HG03521 (cell line): ENCODE measurements at regions not wholly inside any gene's neighbourhood (a gene's known extent, or its start where the extent isn't known, plus 50 kb on each side); places are given as distances from the start of the nearest gene placed in this dataset.

ENCODE experiments used
- ATAC-seq: cut with Tn5 transposase; IDR thresholded peaks from one replicate; pipeline ENCODE4 v1.9.1; 2021; ENCODE audit warnings: mild to moderate bottlenecking, moderate library complexity; ENCODE audit not compliant: unreplicated experiment

DNA sequence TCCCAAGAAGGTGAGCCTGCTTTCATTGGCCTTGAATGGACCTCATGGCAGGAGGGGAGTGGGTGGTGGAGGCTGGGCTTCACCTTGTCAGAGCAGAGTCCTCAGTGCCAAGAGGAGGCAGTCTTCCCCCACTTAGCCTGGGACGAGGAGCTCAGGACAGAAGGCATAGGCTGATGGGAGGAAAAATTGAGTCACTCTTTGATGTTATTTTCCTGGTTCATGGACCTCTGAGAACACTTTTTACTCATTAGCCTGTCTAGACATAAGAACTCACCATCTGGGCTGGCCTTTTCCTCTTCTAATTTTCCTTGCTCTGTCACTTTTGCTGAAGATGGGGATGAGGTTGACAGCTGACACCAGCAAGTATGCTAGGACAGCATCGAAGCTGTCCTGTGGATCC lies 225.7 kb upstream of the TNP1 start:
- ATAC-seq, result no peak

DNA sequence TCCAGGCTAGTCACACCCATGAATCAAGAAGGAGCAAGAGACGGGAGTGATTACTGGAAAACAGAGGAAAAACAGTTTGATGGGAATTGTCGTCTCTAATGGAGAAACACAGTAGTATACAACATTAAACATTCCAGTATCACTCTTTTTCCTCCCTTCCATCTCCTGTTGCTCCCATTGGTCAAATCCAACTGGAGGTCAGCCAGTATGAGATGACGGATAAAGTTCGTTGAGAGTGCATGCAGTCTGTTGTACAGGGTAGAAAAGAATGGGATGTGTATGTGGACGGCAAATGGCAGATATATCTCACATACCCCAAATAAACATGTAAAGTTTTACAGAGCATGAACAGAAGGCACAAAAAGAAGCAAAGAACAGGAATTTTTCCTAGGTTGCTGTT lies 221.9 kb upstream of the TNP1 start:
- no peak for ATAC-seq

DNA sequence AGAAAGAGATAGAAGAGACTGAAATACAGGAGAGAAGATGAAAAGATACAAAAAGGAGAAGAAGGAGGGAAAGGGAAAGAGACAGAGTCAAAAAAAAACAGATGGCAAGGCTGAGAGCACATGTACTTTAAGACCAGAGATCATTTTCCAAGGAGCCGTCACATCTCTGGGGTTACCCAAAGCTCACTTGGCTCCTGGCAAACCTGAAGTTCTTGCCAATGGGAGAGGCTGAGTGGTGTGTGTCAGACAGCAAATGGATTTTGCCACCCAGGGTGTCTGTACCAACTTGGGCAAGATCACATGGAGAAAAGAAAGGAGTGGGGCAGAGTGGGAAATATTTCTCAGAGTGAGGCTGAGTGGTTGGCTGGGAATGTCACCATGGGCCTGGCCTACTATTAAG lies 219.3 kb upstream of the TNP1 start:
- ATAC-seq, result no peak

DNA sequence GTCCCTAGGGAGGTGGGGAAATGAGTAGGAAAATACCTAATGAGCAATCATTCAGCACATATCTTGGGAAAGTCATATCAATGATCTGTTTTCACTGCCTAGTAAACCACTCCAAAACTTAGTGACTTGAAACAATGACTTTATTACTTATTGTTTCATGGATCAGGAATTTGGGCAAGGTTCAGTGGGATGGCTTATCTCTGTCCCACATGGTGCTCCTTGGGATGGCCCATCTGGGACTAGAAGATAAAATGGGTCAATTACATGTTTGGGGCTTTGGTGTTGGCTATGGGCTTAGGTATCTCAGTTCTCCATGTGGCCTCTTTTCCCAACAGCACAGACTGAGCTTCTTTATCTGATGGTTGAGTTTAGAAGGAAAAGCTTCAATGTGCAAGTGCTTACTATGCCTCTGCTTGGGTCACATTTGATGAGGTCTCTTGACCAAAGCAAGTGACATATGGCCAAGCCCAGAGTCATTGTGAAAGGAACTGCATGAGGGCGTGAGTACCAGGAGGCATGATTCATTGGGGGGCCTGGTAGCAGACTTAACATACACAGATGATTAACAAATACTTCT lies 218.1 kb upstream of the TNP1 start:
- no peak for ATAC-seq

DNA sequence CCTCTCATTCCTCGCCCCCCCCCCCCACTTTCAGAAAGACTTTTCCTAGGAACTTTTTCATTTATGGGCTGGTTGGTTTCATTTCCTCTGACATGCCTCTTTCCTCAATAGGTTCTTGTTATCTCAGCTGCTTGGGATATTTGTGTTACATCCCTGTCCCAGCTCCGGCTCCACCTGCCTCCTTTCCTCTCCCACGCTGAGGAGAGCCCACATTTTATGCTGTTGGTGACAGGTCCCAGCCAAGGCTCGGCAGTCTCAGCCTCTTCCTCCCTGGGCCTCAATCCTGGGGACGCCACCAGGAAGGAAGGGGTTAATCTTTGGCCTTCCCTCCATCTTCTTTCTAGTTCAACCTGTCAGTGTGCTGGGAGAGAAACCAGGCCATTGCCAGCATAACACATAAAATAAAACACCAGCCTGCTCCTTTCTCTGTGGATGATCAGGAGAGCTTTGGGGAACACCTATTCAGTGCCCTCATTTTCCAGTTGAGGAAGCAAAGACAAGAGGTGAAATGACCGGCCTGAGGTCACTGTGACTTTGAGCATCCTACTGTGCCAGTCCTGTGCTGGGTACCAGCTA lies 216.9 kb upstream of the TNP1 start:
- no peak for ATAC-seq

DNA sequence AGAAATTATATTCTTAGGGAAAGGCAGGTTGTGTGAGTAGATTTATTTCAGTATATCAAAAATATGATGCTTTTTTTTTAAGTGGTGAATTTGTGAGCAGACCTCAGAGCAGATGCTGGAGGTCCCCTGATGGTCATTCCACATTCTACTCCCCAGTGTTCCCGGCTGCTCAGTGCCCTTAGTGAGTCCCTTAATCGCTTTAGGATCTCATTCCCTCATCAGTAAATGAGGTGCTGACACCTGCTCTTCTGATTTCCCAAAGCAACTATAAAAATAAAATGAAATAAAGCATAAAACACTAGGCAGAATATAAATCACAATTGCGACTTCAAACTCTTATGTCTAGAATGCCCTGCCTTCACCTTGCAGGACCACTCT lies 216.2 kb upstream of the TNP1 start:
- no peak for ATAC-seq

DNA sequence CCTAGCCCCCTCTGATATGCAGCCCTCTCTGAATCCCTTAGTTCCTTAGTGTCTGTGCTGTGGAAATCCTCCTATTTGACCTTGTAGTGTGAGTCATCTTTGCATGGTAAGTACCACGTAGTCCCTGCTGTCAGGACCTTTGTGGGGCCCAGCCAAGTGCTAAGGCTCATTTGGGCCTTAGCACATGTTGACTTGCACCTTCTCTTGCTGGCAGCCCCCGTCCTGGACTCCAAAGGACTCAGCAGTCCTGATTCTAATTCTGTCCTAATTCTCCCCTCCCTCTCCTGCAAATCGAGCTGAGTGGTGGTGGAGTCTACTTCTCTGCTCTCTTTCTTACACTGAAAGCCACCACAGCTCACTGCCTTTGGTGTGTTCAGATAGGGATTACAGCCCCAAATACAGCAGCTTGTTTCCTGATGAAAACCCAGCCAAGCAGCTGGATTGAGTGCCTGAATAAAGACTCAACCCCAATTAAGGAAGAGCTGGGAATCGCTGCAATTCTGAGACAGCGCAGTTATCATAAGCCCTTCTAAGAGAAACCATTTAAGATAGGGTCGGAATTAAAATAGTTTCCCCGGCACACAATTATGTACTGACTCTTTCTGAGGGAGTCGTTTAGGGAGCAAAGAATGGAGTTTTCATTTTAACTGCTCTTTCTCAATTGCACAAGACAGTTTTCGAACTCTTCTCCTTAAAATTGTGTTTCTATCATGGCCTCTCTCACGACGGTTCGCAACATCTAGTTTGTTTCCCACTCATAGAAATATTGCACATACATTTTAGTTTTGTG lies 215.6 kb upstream of the TNP1 start:
- ATAC-seq, result no peak

DNA sequence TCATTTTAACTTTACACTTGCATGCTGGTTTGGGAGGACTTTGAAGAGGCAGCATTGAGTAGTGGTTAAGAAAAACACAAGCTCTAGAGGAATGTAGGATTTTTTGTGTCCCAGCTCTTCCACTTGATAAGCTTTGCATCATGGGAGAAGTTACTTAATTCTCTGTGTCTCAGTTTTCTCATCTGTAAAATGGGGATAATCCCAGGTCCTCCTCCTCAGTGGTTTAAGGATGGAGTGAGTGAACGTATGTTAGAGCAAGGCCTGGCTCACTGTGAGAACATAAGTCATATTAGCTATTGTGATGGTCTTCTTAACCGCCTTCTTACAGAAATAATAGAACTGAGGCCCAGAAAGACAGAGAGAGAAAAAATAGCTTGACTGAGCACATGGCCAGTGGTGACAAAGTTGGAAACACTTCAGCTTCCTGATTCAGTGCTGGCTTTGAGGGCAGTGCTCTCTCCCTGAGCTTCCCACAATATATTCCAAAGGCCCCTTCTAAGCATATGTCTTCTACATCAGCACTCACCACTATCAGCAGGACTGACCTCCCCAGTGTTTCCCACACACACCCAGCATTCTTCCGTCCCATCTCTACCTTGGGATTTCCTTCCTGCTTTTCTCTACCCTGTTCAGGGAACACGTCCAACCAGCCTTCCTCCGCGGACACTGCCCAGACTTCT lies 214.9 kb upstream of the TNP1 start:
- ATAC-seq, result no peak

DNA sequence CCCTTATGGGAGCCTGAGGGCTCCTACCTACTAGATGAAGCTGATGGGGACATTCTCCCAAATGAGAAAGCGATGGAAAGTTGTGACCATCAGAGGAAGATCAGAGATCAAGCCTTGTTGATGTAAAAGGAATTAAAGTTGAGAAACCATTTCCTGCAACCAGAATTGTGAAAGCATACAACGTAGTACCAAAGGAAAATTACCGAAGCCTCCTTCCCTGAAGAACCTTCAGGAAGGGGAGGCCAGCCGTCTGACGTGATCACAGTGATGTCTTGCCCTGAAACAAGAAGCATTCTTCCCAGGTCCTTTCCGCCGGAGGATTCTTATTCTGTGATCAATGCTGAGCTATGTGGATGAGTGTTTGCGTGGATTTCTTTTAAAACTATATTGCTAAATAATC lies 211.6 kb upstream of the TNP1 start:
- ATAC-seq, result no peak

DNA sequence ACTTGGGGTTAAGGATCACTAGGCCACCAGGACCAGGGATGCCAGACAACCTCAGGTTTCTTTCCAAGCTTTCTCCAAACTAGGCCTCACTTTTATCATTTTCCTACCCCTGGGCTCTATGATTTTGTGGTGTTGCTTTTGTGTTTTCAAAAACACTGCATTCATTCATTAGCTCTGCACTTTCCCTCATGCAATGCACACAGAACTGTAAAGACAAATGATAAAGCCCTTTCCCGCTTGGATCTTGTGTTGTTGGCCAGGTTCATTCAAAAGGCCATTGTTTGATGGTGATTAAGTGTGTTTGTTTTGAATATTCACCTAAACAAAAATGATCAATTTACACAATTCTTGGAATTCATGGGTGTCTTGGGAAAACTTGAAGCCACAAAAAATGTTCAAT lies 210.7 kb upstream of the TNP1 start:
- no peak for ATAC-seq

DNA sequence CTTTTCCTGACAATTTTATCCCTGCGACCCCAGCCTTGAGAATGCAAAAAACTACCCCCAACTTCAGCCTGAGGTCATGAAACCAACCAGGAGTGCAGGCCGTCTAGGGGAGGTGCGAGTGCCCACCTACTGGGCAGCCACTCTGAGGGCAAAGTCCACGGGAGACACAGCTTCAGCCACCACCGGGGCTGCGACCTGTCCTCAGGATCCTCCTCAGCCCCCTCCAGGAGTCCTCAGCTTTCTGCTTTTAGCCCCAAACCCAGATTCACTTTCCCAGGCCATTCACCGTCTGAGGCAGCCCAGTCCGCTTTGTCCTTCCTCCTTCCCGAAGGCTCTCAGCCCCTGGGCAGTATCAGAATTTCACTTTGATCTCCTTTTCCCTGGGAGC lies 210.2 kb upstream of the TNP1 start:
- no peak for ATAC-seq

DNA sequence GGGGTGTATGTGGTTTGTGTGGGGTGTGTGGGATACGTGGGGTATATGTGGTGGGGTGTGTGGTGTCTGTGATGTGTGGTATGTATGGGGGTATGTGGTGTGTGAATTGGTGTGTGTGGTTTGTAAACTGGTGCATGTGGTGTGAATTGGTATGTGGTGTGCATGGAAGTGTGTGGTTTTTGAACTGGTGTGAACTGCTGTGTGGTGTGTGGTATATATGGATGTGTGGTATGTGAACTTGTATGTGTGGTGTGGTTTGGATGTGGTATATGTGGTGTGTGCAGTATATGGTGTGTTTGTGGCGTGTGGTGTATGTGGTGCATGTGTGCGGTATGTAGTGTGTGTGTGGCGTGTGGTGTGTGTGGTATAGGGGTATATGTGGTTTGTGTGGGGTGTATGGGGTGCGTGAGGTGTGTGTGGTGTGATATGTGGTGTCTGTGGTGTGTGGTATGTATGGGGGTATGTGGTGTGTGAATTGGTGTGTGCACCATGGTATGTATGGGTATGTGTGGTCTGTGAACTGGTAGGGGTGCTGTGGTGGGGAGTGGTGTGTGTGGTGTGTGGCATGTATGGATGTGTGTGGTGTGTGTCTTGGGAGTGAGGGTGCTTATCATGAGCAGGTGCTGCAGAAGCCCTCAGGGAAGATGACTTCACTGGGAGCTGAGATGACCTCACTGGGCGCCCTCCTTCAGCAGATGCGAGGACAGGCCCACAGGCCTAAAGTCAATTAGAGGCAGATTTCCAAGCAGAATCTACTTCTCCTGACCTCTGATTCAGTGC lies 209.6 kb upstream of the TNP1 start:
- no peak for ATAC-seq

DNA sequence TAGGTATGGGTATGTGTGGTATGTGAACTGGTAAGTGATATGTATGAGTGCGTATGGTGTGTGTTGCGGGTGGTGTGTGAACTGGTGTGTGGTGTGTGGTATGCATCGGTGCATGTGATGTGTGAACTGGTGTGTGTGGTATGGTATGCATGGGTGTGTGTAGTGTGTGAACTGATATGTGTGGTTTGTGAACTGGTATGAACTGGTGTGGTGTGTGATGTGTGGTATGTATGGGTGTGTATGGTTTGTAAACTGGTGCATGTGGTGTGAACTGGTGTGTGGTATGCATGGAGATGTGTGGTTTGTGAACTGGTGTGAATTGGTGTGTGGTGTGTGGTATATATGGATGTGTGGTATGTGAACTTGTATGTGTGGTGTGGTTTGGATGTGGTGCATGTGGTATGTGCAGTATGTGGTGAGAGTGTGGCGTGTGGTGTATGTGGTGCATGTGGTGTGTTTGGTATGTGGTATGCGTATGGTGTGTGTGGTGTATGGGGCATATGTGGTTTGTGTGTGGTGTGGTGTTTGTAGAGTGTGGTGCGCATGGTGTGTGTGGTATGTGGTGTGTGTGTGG lies 208.9 kb upstream of the TNP1 start:
- ATAC-seq, result no peak

DNA sequence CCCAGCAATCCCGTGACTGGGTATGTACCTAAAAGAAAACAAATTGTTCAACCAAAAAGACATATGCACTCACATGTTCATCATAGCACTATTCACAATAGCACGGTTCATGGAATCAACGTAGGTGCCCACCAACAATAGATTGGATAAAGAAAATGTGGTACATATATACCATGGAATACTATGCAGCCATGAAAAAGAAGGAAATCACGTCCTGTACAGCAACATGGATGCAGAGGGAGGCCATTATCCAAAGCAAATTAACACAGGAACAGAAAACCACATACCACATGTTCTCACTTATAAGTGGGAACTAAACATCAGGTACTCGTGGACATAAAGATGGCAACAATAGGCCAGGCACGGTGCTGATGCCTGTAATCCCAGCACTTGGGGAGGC lies 207.9 kb upstream of the TNP1 start:
- no peak for ATAC-seq

DNA sequence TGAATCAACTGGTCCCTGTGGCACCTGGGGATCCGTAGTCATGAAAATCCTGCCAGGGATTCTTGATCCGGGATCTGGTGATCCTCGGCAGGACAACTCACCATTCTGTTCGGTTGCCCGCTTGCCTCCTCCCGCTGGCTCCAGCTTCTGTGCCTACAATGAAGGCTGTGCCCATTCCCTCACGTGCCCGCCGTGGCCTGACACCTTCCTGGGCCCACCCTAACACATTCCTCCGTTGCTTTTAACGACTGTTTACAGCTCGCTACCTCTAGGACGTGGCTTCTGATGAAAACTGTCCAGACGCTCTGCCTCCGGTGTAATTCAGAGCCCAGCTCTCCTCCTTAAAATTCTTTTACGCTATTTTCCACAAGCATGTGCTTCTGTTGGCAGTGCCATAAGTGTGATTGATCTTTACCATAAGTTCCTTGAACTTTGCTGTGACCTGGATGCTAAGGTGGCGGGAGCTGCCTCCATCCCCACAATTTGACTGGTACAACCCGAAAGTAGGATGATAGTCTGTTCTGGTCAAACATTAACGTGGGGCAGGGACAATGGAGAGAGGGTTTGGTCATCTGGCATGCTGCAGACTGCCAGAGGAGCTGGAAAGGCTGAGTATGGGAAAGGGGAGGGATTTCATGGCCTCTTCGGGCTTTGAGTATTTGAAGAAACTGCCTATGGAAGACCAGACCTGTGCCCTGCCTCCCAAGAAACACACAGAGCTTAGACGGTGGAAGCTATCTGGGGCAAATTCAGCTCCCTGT lies 206.8 kb upstream of the TNP1 start:
- ATAC-seq, result no peak

DNA sequence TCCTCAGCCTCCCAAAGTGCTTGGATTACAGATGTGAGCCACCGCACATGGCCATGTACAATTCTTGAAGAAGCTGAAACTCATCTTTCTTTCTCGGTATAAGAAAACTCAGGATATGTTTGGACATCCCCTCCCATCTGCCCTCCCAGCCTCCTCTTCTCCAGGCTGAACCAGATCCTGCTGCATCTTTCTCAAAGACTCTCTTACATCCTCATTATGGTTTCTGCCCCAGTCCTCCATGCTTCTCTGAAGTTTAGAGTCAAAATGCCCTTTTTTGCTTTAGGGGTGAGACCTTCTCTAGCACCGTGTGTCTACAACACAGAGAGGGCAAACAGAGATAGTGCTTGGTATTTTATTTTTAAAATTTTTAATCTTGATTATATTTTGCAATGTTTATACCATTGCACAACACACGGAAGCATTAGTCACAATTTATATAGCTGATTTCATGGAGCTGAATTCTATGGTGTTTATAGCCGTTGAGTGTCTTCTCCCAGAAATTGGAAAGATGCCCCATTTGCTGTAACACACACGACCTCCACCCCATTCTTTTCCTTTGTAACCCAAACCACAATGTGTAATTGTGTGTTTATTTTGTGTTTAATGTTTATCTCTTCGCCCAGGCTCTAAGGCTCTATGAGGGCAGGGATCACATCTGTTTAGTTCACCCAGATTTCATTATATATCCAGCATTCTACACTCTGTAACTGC lies 206.0 kb upstream of the TNP1 start:
- ATAC-seq, result no peak

DNA sequence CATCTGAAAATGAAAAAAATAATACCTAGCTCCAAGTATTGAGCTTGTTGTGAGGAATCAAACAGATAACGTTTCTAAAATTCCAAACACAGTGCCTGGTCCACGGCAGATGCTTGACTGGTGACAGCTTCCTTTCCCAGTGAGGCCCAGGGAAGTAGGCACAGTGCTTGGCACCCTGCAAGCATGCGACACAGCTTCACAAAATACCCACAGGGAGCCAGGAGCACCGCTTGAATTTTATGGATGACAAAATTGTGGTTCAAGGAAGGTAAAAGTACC lies 205.1 kb upstream of the TNP1 start:
- ATAC-seq, result no peak

DNA sequence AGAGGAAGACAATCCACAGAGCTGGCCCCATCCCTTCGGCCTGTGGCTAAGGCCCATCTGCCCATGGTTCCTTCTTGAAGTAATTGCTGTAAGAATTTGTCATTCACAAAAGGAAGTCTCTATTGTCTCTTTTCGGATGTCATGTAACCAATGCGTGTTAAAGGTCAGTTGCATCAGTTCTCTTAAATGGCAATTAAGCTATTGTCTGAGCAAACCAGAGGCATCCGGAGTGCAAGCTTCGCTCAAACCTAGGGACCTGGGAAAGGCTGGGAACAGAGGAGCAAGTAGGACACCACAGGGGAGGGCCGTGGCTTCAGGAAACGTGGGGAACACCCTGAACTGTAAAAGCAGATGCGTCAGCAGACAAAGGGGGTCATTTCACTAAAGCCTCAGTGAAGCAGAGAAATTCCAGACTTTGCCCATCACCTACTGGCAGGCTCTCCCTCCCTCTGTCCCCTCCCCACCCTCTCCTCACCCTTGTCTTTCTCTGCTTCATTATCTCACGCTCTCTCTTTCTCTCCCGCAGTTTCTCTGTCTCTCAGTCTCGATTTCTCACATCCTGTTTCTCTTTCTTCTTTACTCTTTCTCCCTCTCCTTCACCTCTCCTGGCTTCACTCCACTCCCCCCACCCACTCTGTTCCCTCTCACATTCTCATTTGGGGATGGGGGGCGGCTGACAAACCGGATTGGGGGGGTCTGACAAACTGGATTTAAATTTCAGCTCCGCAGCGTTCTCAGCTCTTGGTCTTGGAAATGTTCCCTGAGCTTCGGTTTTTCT lies 204.6 kb upstream of the TNP1 start:
- ATAC-seq, result no peak

DNA sequence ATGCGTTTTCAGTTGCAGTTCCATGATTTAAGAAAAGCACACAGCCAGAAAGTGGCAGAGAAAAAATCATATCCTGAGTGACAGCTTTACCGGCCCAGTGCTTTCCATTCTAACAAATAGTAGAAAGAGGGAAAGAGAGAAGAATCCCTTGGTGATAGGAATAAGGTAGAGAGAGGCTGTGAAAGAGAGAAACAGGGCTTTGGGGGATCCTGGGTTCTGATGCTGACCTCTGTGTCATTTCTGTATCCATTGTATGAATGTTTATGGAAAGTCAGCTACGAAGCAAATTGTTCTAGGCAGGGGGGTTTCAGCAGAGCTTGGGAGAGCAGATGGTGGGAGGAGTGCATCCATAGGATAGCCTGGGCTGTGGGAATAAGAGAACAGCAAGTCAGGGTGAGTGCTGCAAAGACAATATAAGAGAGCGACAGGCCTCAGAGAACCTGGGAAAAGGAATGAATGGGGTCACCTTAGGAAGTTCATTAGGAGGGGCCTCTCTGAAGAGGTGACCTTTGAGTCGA lies 203.4 kb upstream of the TNP1 start:
- no peak for ATAC-seq
